Testis (tissue), 2 donors: ENCODE measurements at regions not wholly inside any gene's neighbourhood (a gene's known extent, or its start where the extent isn't known, plus 50 kb on each side); places are given as distances from the start of the nearest gene placed in this dataset.

Experiments used
- DNase-seq: peaks from one replicate; pipeline ENCODE4 v3.0.0-alpha.2; 2019
- H3K27ac ChIP-seq, 2 donors: fragments of 200-600 bp; sonication (generic); one replicate each; pipeline ENCODE4 v1.5.1; 2019
- H3K27me3 ChIP-seq: fragments of 200-600 bp; sonication (generic); one replicate; pipeline ENCODE4 v1.5.1; 2019
- H3K36me3 ChIP-seq: fragments of 200-600 bp; sonication (generic); one replicate; pipeline ENCODE4 v1.5.1; 2017; ENCODE audit warnings: low read depth; ENCODE audit errors: missing control alignments
- H3K4me1 ChIP-seq: fragments of 200-600 bp; sonication (generic); one replicate; pipeline ENCODE4 v1.5.1; 2019
- H3K4me3 ChIP-seq, 2 donors: fragments of 200-600 bp; sonication (generic); one replicate each; pipeline ENCODE4 v1.5.1; 2017 to 2019
- H3K9me3 ChIP-seq: fragments of 200-600 bp; sonication (generic); one replicate; pipeline ENCODE4 v1.5.1; 2017
- POLR2A ChIP-seq: fragments of 450-650 bp; IDR thresholded peaks from one replicate; pipeline ENCODE4 v1.6.1; 2017; ENCODE audit warnings: antibody characterized with exemption, mild to moderate bottlenecking, moderate library complexity
- WGBS, 2 donors: methylation state at CpG; one replicate each; pipeline ENCODE4 v1.1.5; 2018; 5-methylcytosine and 5-hydroxymethylcytosine counted together
- intact Hi-C: fragments of 100-400 bp; cut with DNase I; formaldehyde crosslinking; loops from one replicate; pipeline ENCODE4 v1.15.1; 2023; ENCODE audit warnings: low total_unique reads
- TF ChIP-seq, protein P1 (sequence below), 3 experiments: fragments of 450-650 bp in 2 of 3; fragments of 200-600 bp in 1 of 3; sonication (generic) in 1 of 3; IDR thresholded peaks; one replicate each; pipeline ENCODE4 v1.5.1; 2016 to 2019; ENCODE audit warnings: antibody characterized with exemption in 3 of 3, mild to moderate bottlenecking in 2 of 3, moderate library complexity in 1 of 3

DNA sequence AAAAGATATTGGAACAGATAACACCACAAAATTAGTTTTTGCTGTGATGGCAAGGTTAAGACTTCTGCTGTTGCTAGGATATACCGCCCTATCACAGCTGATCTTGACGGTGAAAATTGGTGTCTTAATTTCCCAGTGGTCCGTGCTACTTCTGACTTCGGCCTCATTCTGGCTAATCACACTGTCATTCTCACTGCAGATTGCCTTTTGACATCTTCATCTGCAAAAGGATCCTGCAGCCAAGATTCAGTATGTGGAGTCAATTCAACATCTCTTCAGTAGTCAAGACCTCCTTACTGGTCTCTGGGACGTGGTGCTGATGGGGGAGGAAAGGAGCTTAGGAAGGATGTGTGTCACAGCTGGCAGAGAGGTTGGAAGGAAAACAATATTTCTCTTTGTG, 438.6 kb downstream of the WDR72 start:
- Histone ChIP-seq H3K9me3 (no peaks in the 10 kb centered on the region), H3K27me3 (no peaks in the 10 kb centered on the region), H3K4me1 (no peaks in the 10 kb centered on the region), H3K36me3 (no peaks in the 10 kb centered on the region), H3K27ac (no peak overlapping the region), H3K4me3 (no peak overlapping the region)
- intact Hi-C loops = no loop called here
- DNase-seq = no peak
- 71 to 91% methylated on average over 5 of the region's 5 CpGs for WGBS, 2 donors
- TF ChIP-seq POLR2A = no peak
- TF ChIP-seq, protein P1, sequence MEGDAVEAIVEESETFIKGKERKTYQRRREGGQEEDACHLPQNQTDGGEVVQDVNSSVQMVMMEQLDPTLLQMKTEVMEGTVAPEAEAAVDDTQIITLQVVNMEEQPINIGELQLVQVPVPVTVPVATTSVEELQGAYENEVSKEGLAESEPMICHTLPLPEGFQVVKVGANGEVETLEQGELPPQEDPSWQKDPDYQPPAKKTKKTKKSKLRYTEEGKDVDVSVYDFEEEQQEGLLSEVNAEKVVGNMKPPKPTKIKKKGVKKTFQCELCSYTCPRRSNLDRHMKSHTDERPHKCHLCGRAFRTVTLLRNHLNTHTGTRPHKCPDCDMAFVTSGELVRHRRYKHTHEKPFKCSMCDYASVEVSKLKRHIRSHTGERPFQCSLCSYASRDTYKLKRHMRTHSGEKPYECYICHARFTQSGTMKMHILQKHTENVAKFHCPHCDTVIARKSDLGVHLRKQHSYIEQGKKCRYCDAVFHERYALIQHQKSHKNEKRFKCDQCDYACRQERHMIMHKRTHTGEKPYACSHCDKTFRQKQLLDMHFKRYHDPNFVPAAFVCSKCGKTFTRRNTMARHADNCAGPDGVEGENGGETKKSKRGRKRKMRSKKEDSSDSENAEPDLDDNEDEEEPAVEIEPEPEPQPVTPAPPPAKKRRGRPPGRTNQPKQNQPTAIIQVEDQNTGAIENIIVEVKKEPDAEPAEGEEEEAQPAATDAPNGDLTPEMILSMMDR (IDR thresholded peaks at IDR 0.05) = no peak

GRCh38 chr15:53312707-53313106, 446.8 kb downstream of the WDR72 start:
- no peak overlapping the region for H3K27ac ChIP-seq
- no peaks in the 10 kb centered on the region for H3K4me1 ChIP-seq
- WGBS, 2 donors = 38 to 45% methylated on average over 3 of the region's 3 CpGs
- H3K36me3 ChIP-seq = no peaks in the 10 kb centered on the region
- no peak overlapping the region for H3K4me3 ChIP-seq
- no peaks in the 10 kb centered on the region for H3K27me3 ChIP-seq
- H3K9me3 ChIP-seq = no peaks in the 10 kb centered on the region
- DNase-seq = no peak
- intact Hi-C loops = no loop called here
- TF ChIP-seq, protein P1 (IDR thresholded peaks at IDR 0.05) = no peak
- no peak for TF ChIP-seq POLR2A

- Histone ChIP-seq H3K27me3 (no peaks in the 10 kb centered on the region), H3K4me3 (no peak overlapping the region), H3K36me3 (no peaks in the 10 kb centered on the region), H3K27ac (no peak overlapping the region), H3K9me3 (no peaks in the 10 kb centered on the region), H3K4me1 (no peaks in the 10 kb centered on the region)
- intact Hi-C loops = no loop called here
- 89 to 95% methylated on average over 1 of the region's 1 CpG for WGBS, 2 donors
- DNase-seq = no peak
- TF ChIP-seq, protein P1 (IDR thresholded peaks at IDR 0.05) = no peak
- TF ChIP-seq POLR2A = no peak
Observed at GRCh38 chr15:53310709-53311108, 448.8 kb downstream of the WDR72 start.

- no peaks in the 10 kb centered on the region for H3K27me3 ChIP-seq
- DNase-seq = no peak
- H3K36me3 ChIP-seq = no peaks in the 10 kb centered on the region
- no peaks in the 10 kb centered on the region for H3K9me3 ChIP-seq
- no peak for TF ChIP-seq POLR2A
- TF ChIP-seq, protein P1 (IDR thresholded peaks at IDR 0.05) = no peak
- no peak overlapping the region for H3K4me3 ChIP-seq
- no peaks in the 10 kb centered on the region for H3K4me1 ChIP-seq
- intact Hi-C loops = no loop called here
- 53 to 60% methylated on average over 5 of the region's 5 CpGs for WGBS, 2 donors
- H3K27ac ChIP-seq = no peak overlapping the region
Observed at GRCh38 chr15:53307952-53308624, 451.4 kb downstream of the WDR72 start.

- no peak for TF ChIP-seq POLR2A
- TF ChIP-seq, protein P1 (IDR thresholded peaks at IDR 0.05) = no peak
- Histone ChIP-seq H3K9me3 (no peaks in the 10 kb centered on the region), H3K27ac (no peak overlapping the region), H3K27me3 (no peaks in the 10 kb centered on the region), H3K36me3 (no peaks in the 10 kb centered on the region), H3K4me3 (no peak overlapping the region), H3K4me1 (no peaks in the 10 kb centered on the region)
- intact Hi-C loops = no loop called here
- no peak for DNase-seq
- WGBS, 2 donors = 76 to 79% methylated on average over 2 of the region's 2 CpGs
Observed at GRCh38 chr15:53305554-53305953, 453.9 kb downstream of the WDR72 start.
